B cell (primary cell): ENCODE measurements at regions not wholly inside any gene's neighbourhood (a gene's known extent, or its start where the extent isn't known, plus 50 kb on each side); places are given as distances from the start of the nearest gene placed in this dataset.

Source experiments
- EZH2 ChIP-seq: IDR thresholded peaks from 2 replicates; pipeline ENCODE4 v1.6.1; 2012; ENCODE audit warnings: borderline replicate concordance, low read depth, mild to moderate bottlenecking, moderate library complexity, low read length; ENCODE audit not compliant: insufficient read depth, poor library complexity, severe bottlenecking
- TF ChIP-seq, protein P1 (sequence below): fragments of 200-600 bp; IDR thresholded peaks from one replicate; pipeline ENCODE4 v1.8.0; 2022; ENCODE audit warnings: antibody characterized with exemption, mild to moderate bottlenecking

DNA sequence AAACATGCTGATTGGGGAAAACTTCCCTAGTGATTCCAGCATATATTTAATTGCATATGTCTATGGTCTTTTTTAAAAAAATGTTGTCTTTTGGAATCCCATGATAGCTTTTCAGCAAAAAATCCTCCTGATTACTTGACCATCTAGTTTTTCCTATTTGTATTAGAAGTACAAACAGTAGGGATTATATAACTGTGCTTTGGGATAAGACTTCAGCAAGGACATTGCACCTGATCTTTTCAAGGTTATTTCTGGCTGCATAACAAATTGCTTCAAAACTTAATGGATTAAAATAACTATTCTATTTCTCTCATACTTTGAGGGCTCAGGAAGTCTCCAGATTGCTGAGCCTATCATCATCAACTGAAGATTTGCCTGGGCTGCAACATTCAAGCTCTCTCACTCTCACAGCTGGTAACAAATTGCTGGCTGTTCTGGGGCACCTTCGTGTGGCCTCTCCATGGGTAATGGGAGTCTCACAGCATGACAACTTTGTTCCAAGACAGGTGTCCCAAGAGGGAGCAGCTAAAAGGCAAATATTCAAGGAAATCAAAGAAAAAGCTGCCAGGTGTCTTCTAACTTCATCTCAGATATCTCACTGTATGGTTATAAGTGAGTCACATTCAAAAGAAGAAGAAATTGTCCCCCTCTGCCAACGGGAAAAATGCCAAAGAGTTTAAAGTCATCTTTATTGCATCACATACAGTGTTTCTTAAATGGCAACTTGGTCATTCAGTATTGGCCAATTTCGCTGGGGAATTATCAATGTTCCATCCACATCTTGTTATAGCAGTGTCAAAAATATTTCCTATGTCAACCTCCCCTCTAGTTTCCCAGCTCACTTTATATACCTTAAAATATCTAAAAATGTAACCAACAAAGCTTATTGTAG, 644.5 kb upstream of the GRM7 start:
- TF ChIP-seq, protein P1, sequence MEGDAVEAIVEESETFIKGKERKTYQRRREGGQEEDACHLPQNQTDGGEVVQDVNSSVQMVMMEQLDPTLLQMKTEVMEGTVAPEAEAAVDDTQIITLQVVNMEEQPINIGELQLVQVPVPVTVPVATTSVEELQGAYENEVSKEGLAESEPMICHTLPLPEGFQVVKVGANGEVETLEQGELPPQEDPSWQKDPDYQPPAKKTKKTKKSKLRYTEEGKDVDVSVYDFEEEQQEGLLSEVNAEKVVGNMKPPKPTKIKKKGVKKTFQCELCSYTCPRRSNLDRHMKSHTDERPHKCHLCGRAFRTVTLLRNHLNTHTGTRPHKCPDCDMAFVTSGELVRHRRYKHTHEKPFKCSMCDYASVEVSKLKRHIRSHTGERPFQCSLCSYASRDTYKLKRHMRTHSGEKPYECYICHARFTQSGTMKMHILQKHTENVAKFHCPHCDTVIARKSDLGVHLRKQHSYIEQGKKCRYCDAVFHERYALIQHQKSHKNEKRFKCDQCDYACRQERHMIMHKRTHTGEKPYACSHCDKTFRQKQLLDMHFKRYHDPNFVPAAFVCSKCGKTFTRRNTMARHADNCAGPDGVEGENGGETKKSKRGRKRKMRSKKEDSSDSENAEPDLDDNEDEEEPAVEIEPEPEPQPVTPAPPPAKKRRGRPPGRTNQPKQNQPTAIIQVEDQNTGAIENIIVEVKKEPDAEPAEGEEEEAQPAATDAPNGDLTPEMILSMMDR, result no peak
- TF ChIP-seq EZH2, result no peak
